ENCODE measurements at regions not wholly inside any gene's neighbourhood (a gene's known extent, or its start where the extent isn't known, plus 50 kb on each side); places are given as distances from the start of the nearest gene placed in this dataset.
A peak's percentile ranks its signal among the peaks of the same experiment; 100 is the strongest.

- no peak for DNase-seq
These were observed 391.2 kb downstream of the AEBP2 start for GRCh38 chr12:19830446-19830845.

GRCh38 chr12:19833775-19834501, 394.6 kb downstream of the AEBP2 start:
- DNase-seq, result no peak

GRCh38 chr12:19834592-19834991, 395.3 kb downstream of the AEBP2 start:
- no peak for DNase-seq

DNA sequence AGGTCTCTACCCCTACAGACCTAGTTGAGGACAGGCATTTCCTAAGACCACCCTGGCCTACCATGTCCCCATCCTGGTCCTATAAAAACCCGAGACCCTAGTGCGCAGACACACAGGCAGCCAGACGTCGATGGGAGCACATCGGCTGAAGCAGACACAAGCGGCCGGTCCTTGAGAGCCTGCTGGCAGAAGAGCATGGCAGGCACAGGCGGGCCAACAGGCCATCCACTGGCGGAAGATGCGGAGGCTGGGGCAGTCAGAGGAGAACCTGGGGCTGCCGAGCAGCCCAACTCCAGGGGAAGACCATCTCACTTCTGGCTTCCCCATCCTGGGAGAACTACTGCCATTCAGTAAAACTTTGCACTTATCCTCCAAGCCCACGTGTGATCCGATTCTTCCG, 396.8 kb downstream of the AEBP2 start:
- no peak for DNase-seq

DNA sequence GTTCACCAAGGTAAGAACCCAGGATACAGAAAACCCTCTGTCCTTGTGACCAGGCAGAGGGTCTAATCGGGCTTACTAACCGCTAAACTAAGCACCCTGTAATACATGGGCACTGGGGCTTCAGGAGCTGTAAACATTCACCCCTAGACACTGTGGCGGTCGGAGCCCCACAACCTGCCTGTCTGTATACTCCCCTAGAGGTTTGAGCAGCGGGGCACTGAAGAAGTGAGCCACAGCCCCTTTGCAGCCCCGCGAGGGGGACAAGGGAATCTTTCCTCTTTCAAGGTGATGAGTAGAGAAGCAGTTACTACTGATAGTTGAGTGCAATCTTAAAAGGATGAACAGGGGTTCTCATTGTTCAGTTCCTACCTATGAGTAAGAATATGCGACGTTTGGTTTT, 397.2 kb downstream of the AEBP2 start:
- no peak for DNase-seq

GRCh38 chr12:19837543-19837942, 398.3 kb downstream of the AEBP2 start:
- DNase-seq, result no peak

- no peak for DNase-seq
These were observed 402.2 kb downstream of the AEBP2 start for GRCh38 chr12:19841451-19841850.

DNA sequence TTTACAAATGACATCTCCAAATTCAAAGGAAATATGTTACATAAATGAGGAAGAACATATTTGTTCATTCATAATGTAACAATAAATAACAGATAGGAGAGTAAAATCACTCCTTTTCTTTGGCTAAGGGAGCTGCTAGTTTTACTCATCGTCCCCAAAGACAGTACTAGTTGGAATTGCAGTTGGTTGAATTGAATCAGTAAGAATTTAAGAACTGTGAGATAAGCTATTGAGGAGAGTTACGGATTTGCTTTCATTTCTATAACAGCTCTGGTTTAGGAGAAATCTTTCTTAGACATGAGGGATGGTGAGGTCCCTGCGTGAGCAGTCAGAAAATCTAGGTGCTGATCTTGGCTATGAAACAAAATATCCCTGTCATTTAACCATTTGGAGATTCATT, 402.8 kb downstream of the AEBP2 start:
- DNase-seq, result no peak

- DNase-seq, result no peak
These were observed 404.9 kb downstream of the AEBP2 start for GRCh38 chr12:19844224-19844623.

DNA sequence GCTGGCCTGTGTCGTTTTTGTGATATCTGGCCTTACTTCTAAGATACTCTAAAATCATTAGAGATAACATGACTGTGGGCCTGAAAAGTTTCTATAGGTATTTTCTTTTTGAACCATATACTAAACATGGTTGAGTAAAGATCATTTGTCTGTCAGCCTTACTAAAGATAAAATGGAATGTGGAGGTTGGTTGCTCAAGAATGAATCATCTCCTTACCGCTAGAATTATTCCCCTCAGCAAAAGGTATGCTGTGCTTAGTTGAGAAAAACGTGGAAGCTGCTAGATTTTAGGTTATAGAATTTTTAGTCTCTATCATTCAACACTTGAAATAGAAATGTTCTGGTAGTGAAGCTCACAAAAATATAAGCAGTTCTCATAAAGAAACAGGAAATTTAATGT, 407.3 kb downstream of the AEBP2 start:
- no peak for DNase-seq

- DNase-seq, result peak; percentile 18
These were observed 408.2 kb downstream of the AEBP2 start for GRCh38 chr12:19847294-19848059.

- DNase-seq, result no peak
These were observed 409.1 kb downstream of the AEBP2 start for GRCh38 chr12:19848421-19848820.

GRCh38 chr12:19849208-19849607, 409.9 kb downstream of the AEBP2 start:
- DNase-seq, result no peak

DNA sequence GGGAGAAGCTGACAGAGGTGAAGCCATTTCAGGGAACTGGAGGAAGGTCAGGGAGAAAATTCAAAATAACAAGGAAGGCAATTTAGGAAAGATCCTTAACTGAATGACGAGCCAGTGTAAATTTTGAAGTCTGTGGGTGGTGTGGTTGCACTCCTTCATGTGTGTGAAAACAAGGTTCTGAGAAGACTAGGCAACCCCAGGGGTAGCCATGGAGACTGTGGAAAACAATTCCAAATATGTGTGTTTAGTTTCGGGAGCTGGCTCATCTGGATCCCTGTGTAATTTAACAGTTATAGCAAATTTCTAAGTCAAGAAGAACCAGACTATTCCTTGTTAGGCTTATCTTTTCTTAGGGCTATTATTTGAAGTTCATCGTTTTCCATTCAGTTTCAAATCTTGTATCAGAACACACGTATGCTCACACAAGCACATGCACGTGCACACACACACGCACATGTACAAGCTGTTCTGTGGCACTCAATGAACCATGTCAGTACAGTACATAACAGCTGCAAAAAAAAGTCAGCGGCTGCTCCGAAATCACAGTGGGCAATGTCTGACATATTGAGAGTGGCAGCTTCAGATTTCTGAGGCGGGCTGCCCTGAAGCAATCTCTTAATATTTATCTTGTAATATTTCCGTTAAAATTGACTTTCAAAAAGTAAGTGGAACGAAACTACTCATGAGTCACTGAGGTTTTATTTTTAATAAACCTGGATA, 411.2 kb downstream of the AEBP2 start:
- DNase-seq, result no peak

- no peak for DNase-seq
These were observed 413.0 kb downstream of the AEBP2 start for GRCh38 chr12:19852100-19852855.

DNA sequence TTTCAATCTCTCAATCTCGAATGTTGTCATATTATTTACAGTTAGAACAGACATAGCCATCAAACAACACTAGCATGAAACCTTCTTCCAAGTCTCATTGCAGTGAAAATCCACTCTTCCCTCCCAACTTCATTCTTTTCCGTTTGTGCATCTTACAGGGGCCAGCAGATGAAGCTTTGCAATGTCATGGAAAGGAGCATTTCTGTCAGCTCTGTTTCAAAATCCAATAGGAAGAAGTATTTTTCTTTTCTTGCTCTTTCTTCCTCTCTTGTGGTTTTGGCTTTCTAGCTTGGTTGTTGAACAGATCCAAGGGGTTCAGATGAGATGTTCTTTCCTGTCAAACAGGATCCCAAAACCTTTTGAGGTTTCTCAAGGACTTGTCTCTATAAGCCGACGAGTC, 416.6 kb downstream of the AEBP2 start:
- DNase-seq, result no peak

DNA sequence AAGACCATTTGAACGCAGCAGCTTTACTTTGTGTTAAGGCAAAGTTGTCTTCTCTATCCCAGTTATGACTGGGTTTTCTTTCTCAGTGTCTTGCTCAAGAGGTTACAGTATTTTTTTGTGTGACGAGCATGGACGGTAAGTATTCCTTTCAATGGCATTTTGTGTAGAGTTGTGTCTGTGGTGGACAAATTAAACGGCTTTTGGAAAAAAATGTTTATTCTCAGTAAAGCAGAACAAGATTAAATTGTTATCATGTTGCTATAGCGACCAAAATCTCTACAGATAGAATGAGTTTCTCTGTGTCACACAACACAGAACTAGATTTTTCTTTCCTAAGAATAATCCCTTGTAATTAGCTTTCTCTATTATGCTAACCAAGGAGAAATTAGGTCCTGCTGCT, 417.1 kb downstream of the AEBP2 start:
- DNase-seq, result no peak

DNA sequence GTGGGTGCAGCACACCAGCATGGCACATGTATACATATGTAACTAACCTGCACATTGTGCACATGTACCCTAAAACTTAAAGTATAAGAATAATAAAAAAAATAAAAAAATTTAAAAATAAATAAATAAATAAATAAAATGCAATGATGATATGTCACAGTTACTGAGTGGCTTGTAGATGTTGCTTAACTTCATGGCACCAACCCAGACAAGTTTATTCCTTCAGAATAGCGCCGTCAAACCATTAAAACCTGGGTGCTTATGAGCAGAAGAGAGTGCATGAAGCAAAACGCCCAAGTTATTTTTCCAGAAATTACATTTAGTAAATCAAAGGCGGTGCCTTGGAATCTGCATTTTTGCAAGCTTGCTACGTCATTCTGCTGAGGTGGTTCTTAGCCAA, 417.9 kb downstream of the AEBP2 start:
- DNase-seq, result no peak

DNA sequence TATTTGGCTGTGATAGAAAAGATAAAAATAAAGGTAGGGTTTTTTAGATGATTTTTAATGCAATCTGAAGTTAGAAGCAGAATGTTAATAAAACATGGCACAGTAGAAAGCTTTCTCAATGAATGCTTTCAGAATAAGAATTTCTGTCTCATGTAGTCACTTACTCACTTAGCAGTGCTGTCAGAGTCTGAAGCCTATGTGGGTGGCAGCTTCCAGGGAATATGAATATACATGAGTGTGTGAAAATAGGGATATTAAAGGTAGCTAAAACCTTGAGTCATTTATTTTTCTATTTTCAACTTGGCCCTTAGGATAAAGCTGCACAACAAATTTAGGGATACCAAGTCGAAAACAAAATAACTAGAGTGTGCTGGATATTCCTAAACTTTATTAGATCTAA, 427.9 kb downstream of the AEBP2 start:
- no peak for DNase-seq

- no peak for DNase-seq
These were observed 428.7 kb downstream of the AEBP2 start for GRCh38 chr12:19867970-19868369.

DNA sequence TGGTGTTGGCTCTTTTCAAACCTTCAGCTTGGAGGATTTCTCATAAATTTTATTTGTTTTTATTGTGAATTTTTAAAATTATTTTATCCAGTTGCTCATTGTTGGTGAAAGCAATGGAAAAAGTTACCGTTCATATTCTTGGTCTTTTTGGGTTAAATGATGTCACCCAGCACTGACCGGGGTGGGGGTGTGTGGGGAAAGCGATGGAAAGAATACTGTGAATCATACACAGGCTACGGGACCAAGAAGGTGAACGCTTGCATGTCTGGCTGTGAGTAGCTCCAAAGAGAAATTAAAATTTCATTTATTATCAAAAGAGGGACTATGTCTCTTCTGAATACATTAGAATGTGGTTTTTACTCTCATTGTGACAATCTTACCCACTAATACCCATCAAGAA, 430.1 kb downstream of the AEBP2 start:
- no peak for DNase-seq
